H1 (cell line): ENCODE measurements at regions not wholly inside any gene's neighbourhood (a gene's known extent, or its start where the extent isn't known, plus 50 kb on each side); places are given as distances from the start of the nearest gene placed in this dataset.

ENCODE experiments used
- CTCF ChIA-PET: fragments of 300-600 bp; sonication (Branson Sonifier 250); formaldehyde crosslinking; loops from one replicate; lab custom pipeline; 2021; ENCODE audit not compliant: partially characterized antibody; lab: Charles Lee
- POLR2A ChIA-PET: fragments of 300-600 bp; sonication (Branson Sonifier 250); formaldehyde crosslinking; loops from one replicate; lab custom pipeline; 2021; ENCODE audit warnings: inconsistent platforms; ENCODE audit not compliant: partially characterized antibody; lab: Charles Lee
- DNase-seq, 2 experiments: peaks; one replicate each; pipeline versions ENCODE4 v3.0.0 to v3.0.0-alpha.2; 2010 to 2022; ENCODE audit warnings: low spot score in 2 of 2, low read depth in 1 of 2, mixed read lengths in 1 of 2
- FAIRE-seq: peaks from 2 replicates; lab custom pipeline; 2011; peaks lifted over from hg19 to GRCh38; lab: Jason Lieb, UNC
- H2AFZ ChIP-seq: 2 replicates; pipeline ENCODE4 v1.8.1; 2012; ENCODE audit warnings: low read length, inconsistent platforms
- H2AK5ac ChIP-seq: 2 replicates; pipeline ENCODE4 v1.6.1; 2013; ENCODE audit warnings: low read depth, low read length
- H2BK120ac ChIP-seq: replicated peaks from 2 replicates; pipeline ENCODE3; 2013; ENCODE audit warnings: low read depth, low read length, inconsistent platforms
- H2BK12ac ChIP-seq: 2 replicates; pipeline ENCODE4 v1.6.1; 2013; ENCODE audit warnings: low read depth, low read length
- H2BK15ac ChIP-seq: 2 replicates; pipeline ENCODE4 v1.6.1; 2013; ENCODE audit warnings: low read length
- H2BK20ac ChIP-seq: 2 replicates; pipeline ENCODE4 v1.6.1; 2013; ENCODE audit warnings: low read length
- H2BK5ac ChIP-seq: 2 replicates; pipeline ENCODE4 v1.6.1; 2013; ENCODE audit warnings: low read depth, low read length
- H3K14ac ChIP-seq: 2 replicates; pipeline ENCODE4 v1.6.1; 2013; ENCODE audit warnings: inconsistent platforms; ENCODE audit not compliant: insufficient read length
- H3K18ac ChIP-seq: 2 replicates; pipeline ENCODE4 v1.6.1; 2013; ENCODE audit warnings: low read length; ENCODE audit errors: extremely low read depth
- H3K23ac ChIP-seq: 2 replicates; pipeline ENCODE4 v1.6.1; 2013; ENCODE audit warnings: inconsistent platforms; ENCODE audit not compliant: insufficient read length
- H3K23me2 ChIP-seq: 2 replicates; pipeline ENCODE4 v1.6.1; 2013; ENCODE audit warnings: low read depth, low read length
- H3K27ac ChIP-seq: 2 replicates; pipeline ENCODE4 v1.6.1; 2011; ENCODE audit warnings: low read depth, low read length, inconsistent platforms
- H3K27me3 ChIP-seq, 4 experiments: replicated peaks in 1 of 4; 1 replicate in 1 of 4; 2 replicates in 3 of 4; pipeline versions ENCODE4 v1.6.1 to v1.8.1; 2011 to 2013; ENCODE audit warnings: low read length in 3 of 4, mild to moderate bottlenecking in 3 of 4, inconsistent platforms in 2 of 4, mixed read lengths in 2 of 4, moderate library complexity in 1 of 4; ENCODE audit not compliant: control insufficient read depth in 3 of 4, insufficient read depth in 3 of 4; ENCODE audit errors: extremely low read depth in 1 of 4
- H3K36me3 ChIP-seq, 4 experiments: 2 replicates each; pipeline versions ENCODE4 v1.6.1 to v1.8.1; 2011 to 2013; ENCODE audit warnings: mild to moderate bottlenecking in 4 of 4, low read length in 3 of 4, moderate library complexity in 2 of 4, control low read depth in 1 of 4, inconsistent platforms in 1 of 4; ENCODE audit not compliant: insufficient read depth in 4 of 4, control insufficient read depth in 2 of 4
- H3K4ac ChIP-seq: replicated peaks from 2 replicates; pipeline ENCODE3; 2013; ENCODE audit warnings: low read length, low read depth, mixed read lengths, inconsistent platforms; ENCODE audit not compliant: insufficient read length
- H3K4me1 ChIP-seq, 4 experiments: replicated peaks in 1 of 4; 1 replicate in 1 of 4; 2 replicates in 3 of 4; pipeline versions ENCODE4 v1.6.1 to v1.8.1; 2011 to 2013; ENCODE audit warnings: low read length in 3 of 4, inconsistent platforms in 2 of 4, mixed read lengths in 1 of 4; ENCODE audit not compliant: insufficient read depth in 4 of 4, control insufficient read depth in 3 of 4
- H3K4me2 ChIP-seq, 2 experiments: 2 replicates each; pipeline versions ENCODE4 v1.6.1 to v1.8.1; 2011 to 2013; ENCODE audit warnings: low read depth in 2 of 2, low read length in 2 of 2, control low read depth in 1 of 2, inconsistent platforms in 1 of 2, mild to moderate bottlenecking in 1 of 2; ENCODE audit not compliant: insufficient read depth in 1 of 2
- H3K4me3 ChIP-seq, 4 experiments: fragments of 200-600, 300-600 bp in 1 of 4; sonication (generic), shearing (Covaris generic), sonication (Bioruptor Twin) in 1 of 4; 2 replicates each; pipeline versions ENCODE4 v1.5.1 to v1.8.1; 2011 to 2016; ENCODE audit warnings: low read length in 4 of 4, low read depth in 3 of 4, control low read depth in 2 of 4, inconsistent platforms in 2 of 4, mild to moderate bottlenecking in 2 of 4, mixed read lengths in 1 of 4, moderate library complexity in 1 of 4; ENCODE audit not compliant: insufficient read depth in 2 of 4; ENCODE audit errors: extremely low read depth in 1 of 4
- H3K56ac ChIP-seq: replicated peaks from 2 replicates; pipeline ENCODE3; 2013; ENCODE audit warnings: low read depth, mild to moderate bottlenecking, mixed read lengths, low read length, inconsistent platforms; ENCODE audit not compliant: insufficient read length
- H3K79me1 ChIP-seq: 2 replicates; pipeline ENCODE4 v1.6.1; 2013; ENCODE audit warnings: low read depth, low read length, control low read depth
- H3K79me2 ChIP-seq, 2 experiments: 2 replicates each; pipeline versions ENCODE4 v1.6.1 to v1.8.1; 2012 to 2013; ENCODE audit warnings: low read length in 2 of 2, mild to moderate bottlenecking in 2 of 2, inconsistent platforms in 1 of 2; ENCODE audit not compliant: insufficient read depth in 2 of 2, control insufficient read depth in 1 of 2
- H3K9ac ChIP-seq, 4 experiments: replicated peaks in 1 of 4; 1 replicate in 1 of 4; 2 replicates in 3 of 4; pipeline versions ENCODE4 v1.6.1 to v1.8.1; 2011 to 2013; ENCODE audit warnings: low read depth in 3 of 4, low read length in 3 of 4, control low read depth in 2 of 4, mild to moderate bottlenecking in 2 of 4, moderate library complexity in 2 of 4, inconsistent platforms in 1 of 4; ENCODE audit errors: extremely low read depth in 1 of 4
- H3K9me3 ChIP-seq, 2 experiments: 2 replicates each; pipeline versions ENCODE4 v1.6.1 to v1.8.1; 2012 to 2013; ENCODE audit warnings: mild to moderate bottlenecking in 2 of 2, moderate library complexity in 2 of 2, control low read depth in 1 of 2, inconsistent platforms in 1 of 2, low read depth in 1 of 2, low read length in 1 of 2, mixed read lengths in 1 of 2; ENCODE audit not compliant: insufficient read depth in 2 of 2
- H4K20me1 ChIP-seq, 2 experiments: replicated peaks in 1 of 2; 2 replicates each; pipeline versions ENCODE3 to v1.8.1; 2011 to 2013; ENCODE audit warnings: inconsistent platforms in 2 of 2, low read length in 2 of 2, mild to moderate bottlenecking in 1 of 2; ENCODE audit not compliant: insufficient read depth in 2 of 2, control insufficient read depth in 1 of 2
- H4K5ac ChIP-seq: 2 replicates; pipeline ENCODE4 v1.6.1; 2013; ENCODE audit warnings: low read length, low read depth, mixed read lengths, inconsistent platforms; ENCODE audit not compliant: insufficient read length
- H4K8ac ChIP-seq: 2 replicates; pipeline ENCODE4 v1.8.0; 2013; ENCODE audit warnings: mild to moderate bottlenecking, moderate library complexity, low read length, inconsistent platforms; ENCODE audit not compliant: insufficient read depth; ENCODE audit errors: extremely low read depth
- H4K91ac ChIP-seq: replicated peaks from 2 replicates; pipeline ENCODE3; 2013; ENCODE audit warnings: low read length, mixed read lengths, inconsistent platforms; ENCODE audit not compliant: insufficient read length
- CHD1 ChIP-seq: IDR thresholded peaks from 2 replicates; pipeline ENCODE4 v1.6.1; 2012; ENCODE audit warnings: low read depth, low read length, improper control_type of control experiment
- EGR1 ChIP-seq: IDR thresholded peaks from 2 replicates; pipeline ENCODE4 v1.6.1; 2011; ENCODE audit warnings: low read depth, low read length, borderline replicate concordance
- FOSL1 ChIP-seq: IDR thresholded peaks from 2 replicates; pipeline ENCODE4 v1.6.1; 2011; ENCODE audit warnings: mild to moderate bottlenecking, low read depth, low read length, moderate library complexity; ENCODE audit not compliant: insufficient read depth
- JUND ChIP-seq: IDR thresholded peaks from 2 replicates; pipeline ENCODE4 v1.6.1; 2011; ENCODE audit warnings: mild to moderate bottlenecking, improper control_type of control experiment, low read length
- PHF8 ChIP-seq: fragments of 200-600 bp; sonication (generic); conservative IDR thresholded peaks from 2 replicates; pipeline ENCODE4 v1.7.1; 2012; ENCODE audit warnings: low read depth, mild to moderate bottlenecking, inconsistent platforms, low read length, moderate library complexity
- POU5F1 ChIP-seq: IDR thresholded peaks from 2 replicates; pipeline ENCODE4 v1.6.1; 2011; ENCODE audit warnings: low read depth, mild to moderate bottlenecking, low read length, moderate library complexity
- SAP30 ChIP-seq: fragments of 300-600 bp; sonication (generic); IDR thresholded peaks from 2 replicates; pipeline ENCODE4 v1.7.1; 2012; ENCODE audit warnings: low read length, moderate library complexity, mild to moderate bottlenecking, inconsistent platforms; ENCODE audit not compliant: insufficient read depth, insufficient replicate concordance
- SIN3A ChIP-seq, 2 experiments: IDR thresholded peaks in 1 of 2; conservative IDR thresholded peaks in 1 of 2; 2 replicates each; pipeline ENCODE4 v1.6.1; 2011 to 2012; ENCODE audit warnings: low read length in 2 of 2, improper control_type of control experiment in 1 of 2, low read depth in 1 of 2, mild to moderate bottlenecking in 1 of 2
- TBP ChIP-seq: IDR thresholded peaks from 2 replicates; pipeline ENCODE4 v1.6.1; 2011; ENCODE audit warnings: low read depth, low read length, improper control_type of control experiment
- WGBS, 2 experiments: shearing (Covaris generic) in 1 of 2; methylation state at CpG; one replicate each; pipeline versions ENCODE4 v1.1.6 to v1.1.7; 2013 to 2015; ENCODE audit warnings: low lambda C conversion rate in 2 of 2, mixed read lengths in 2 of 2, inconsistent platforms in 1 of 2, low coverage in 1 of 2, missing lambda C conversion rate in 1 of 2; ENCODE audit not compliant: insufficient replicate concordance in 2 of 2, insufficient coverage in 1 of 2, insufficient read length in 1 of 2; ENCODE audit errors: extremely low coverage in 1 of 2, missing lambda C conversion rate in 1 of 2; 5-methylcytosine and 5-hydroxymethylcytosine counted together
- TF ChIP-seq, protein P1 (sequence below), 3 experiments: IDR thresholded peaks; 1 replicate in 2 of 3; 2 replicates in 1 of 3; pipeline versions ENCODE4 v1.5.1 to v1.6.1; 2011; ENCODE audit warnings: low read length in 3 of 3, mild to moderate bottlenecking in 3 of 3, inconsistent platforms in 2 of 3, low read depth in 1 of 3, moderate library complexity in 1 of 3; ENCODE audit not compliant: insufficient read depth in 1 of 3; ENCODE audit errors: control extremely low read depth in 1 of 3

DNA sequence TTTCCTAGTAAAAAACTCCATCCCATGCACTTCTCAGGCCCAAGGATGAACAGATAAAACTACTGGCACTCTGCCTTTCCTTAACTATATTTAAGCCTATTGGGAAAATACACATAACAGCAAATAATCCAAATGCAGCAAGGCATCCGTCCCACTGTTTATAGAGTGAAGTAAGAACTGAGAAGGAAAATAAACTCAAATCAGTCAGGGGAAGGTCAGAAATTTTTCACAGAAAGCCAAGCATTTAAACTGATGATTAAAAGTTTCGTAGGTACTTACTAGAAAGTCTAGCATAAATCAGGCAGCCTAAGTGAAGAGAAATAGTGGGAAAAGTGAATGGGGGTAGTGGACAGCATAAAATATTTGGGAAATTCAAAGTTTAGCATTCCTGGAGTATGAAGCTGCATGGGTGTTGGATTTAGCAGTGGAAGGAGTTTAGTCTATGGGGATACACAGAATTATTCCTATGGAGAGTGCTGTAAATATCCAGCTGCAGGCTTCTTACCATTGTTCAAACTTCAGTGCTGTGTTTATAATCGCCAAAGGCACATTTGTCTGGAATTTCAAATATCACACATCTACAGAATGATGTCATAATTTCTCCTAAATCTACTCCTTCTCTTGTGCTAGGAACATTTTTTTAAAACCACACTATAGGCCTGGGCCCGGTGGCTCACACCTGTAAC is 1131.0 kb upstream of the GOT2 start:
- no peaks in the 10 kb centered on the region for H3K27me3 ChIP-seq
- no peaks in the 10 kb centered on the region for H3K79me1 ChIP-seq
- no peak overlapping the region for H2BK20ac ChIP-seq
- no peaks in the 10 kb centered on the region for H3K9me3 ChIP-seq
- no peak overlapping the region for H3K18ac ChIP-seq
- H3K4ac ChIP-seq = no peak overlapping the region
- no peak overlapping the region for H2BK5ac ChIP-seq
- H2AK5ac ChIP-seq = no peak overlapping the region
- FAIRE-seq (no peak), DNase-seq (no peak)
- H3K4me2 ChIP-seq = no peak overlapping the region
- H3K36me3 ChIP-seq = no peaks in the 10 kb centered on the region
- no peak overlapping the region for H3K56ac ChIP-seq
- H2AFZ ChIP-seq = no peak overlapping the region
- no peak overlapping the region for H2BK120ac ChIP-seq
- no peak overlapping the region for H3K4me3 ChIP-seq
- H2BK12ac ChIP-seq = no peak overlapping the region
- no peak overlapping the region for H3K14ac ChIP-seq
- H4K8ac ChIP-seq = no peak overlapping the region
- no peak overlapping the region for H3K27ac ChIP-seq
- H4K5ac ChIP-seq = no peak overlapping the region
- H3K23ac ChIP-seq = no peak overlapping the region
- no peaks in the 10 kb centered on the region for H3K4me1 ChIP-seq
- no peak overlapping the region for H2BK15ac ChIP-seq
- ChIA-PET POLR2A (no interaction called here), CTCF (interaction anchor here (1.4 kb wide), 1 partner anchor 14 kb away, joined by 3 read pairs; no protein-coding TSS in a partner anchor)
- 90% methylated on average over 4 of the region's 4 CpGs; no CpG with 5 or more reads in 1 of the 2 experiments for WGBS, 2 experiments
- no peaks in the 10 kb centered on the region for H4K20me1 ChIP-seq
- H3K79me2 ChIP-seq = no peaks in the 10 kb centered on the region
- H3K23me2 ChIP-seq = no peaks in the 10 kb centered on the region
- H3K9ac ChIP-seq = no peak overlapping the region
- no peak overlapping the region for H4K91ac ChIP-seq
- TF ChIP-seq EGR1 (no peak), POU5F1 (no peak), FOSL1 (no peak), TBP (no peak), PHF8 (no peak), JUND (no peak), CHD1 (no peak), SAP30 (no peak), SIN3A (conservative IDR thresholded peaks at IDR 0.05 in 1 of 2, IDR thresholded peaks at IDR 0.05 in 1 of 2; ENCODE audit: low read depth in 1 of 2, low read length in 2 of 2) (no peak)
- TF ChIP-seq, protein P1, sequence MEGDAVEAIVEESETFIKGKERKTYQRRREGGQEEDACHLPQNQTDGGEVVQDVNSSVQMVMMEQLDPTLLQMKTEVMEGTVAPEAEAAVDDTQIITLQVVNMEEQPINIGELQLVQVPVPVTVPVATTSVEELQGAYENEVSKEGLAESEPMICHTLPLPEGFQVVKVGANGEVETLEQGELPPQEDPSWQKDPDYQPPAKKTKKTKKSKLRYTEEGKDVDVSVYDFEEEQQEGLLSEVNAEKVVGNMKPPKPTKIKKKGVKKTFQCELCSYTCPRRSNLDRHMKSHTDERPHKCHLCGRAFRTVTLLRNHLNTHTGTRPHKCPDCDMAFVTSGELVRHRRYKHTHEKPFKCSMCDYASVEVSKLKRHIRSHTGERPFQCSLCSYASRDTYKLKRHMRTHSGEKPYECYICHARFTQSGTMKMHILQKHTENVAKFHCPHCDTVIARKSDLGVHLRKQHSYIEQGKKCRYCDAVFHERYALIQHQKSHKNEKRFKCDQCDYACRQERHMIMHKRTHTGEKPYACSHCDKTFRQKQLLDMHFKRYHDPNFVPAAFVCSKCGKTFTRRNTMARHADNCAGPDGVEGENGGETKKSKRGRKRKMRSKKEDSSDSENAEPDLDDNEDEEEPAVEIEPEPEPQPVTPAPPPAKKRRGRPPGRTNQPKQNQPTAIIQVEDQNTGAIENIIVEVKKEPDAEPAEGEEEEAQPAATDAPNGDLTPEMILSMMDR (IDR thresholded peaks at IDR 0.05; ENCODE audit: control extremely low read depth in 1 of 3, insufficient read depth in 1 of 3, low read depth in 1 of 3, low read length in 3 of 3) = no peak
